GM12878 (cell line): ENCODE measurements at regions not wholly inside any gene's neighbourhood (a gene's known extent, or its start where the extent isn't known, plus 50 kb on each side); places are given as distances from the start of the nearest gene placed in this dataset.

Experiments
- ATAC-seq: fragments of 200-7000 bp; cut with Tn5 transposase; 3 replicates; pipeline ENCODE4 v1.9.1; 2020; ENCODE audit warnings: mild to moderate bottlenecking, moderate library complexity
- BruUV-seq: library from RNA; stranded (reverse); fragments of 400-500 nt; replicated peaks from 2 replicates; lab custom pipeline; 2021; lab: Mats Ljungman, UMichigan
- CTCF ChIA-PET: fragments of 300-600 bp; sonication (Branson Sonifier 250); formaldehyde crosslinking; extraction: SDS; loops from one replicate; lab custom pipeline; 2021; ENCODE audit warnings: inconsistent platforms; lab: Yijun Ruan, JAX
- POLR2A ChIA-PET: fragments of 350-600 bp; formaldehyde crosslinking; extraction: SDS; loops from one replicate; lab custom pipeline; 2021; ENCODE audit warnings: inconsistent platforms; lab: Charles Lee
- RAD21 ChIA-PET: fragments of 300-600 bp; sonication (Branson Sonifier 250); formaldehyde crosslinking; loops from one replicate; lab custom pipeline; 2023; ENCODE audit warnings: antibody characterized with exemption; ENCODE audit not compliant: unreplicated experiment; lab: Charles Lee
- SMC1A ChIA-PET: fragments of 300-600 bp; sonication (Branson Sonifier 250); formaldehyde crosslinking; loops from one replicate; lab custom pipeline; 2023; ENCODE audit not compliant: unreplicated experiment, uncharacterized antibody; lab: Charles Lee
- DNase-seq: peaks from one replicate; pipeline ENCODE4 v3.0.0-alpha.2; 2011; ENCODE audit warnings: low read depth, low spot score
- FAIRE-seq: peaks from 3 replicates; lab custom pipeline; 2011; peaks lifted over from hg19 to GRCh38; lab: Jason Lieb, UNC
- H2AFZ ChIP-seq: 2 replicates; pipeline ENCODE4 v1.6.0; 2011; ENCODE audit warnings: low read depth, low read length, control low read depth; ENCODE audit not compliant: control insufficient read depth
- H3K27ac ChIP-seq: 2 replicates; pipeline ENCODE4 v1.5.1; 2011; ENCODE audit warnings: control low read depth; ENCODE audit not compliant: control insufficient read depth, insufficient read depth
- H3K27me3 ChIP-seq, 2 experiments: replicated peaks in 1 of 2; 2 replicates each; pipeline versions ENCODE4 v1.6.0 to v1.6.1; 2011; ENCODE audit warnings: low read length in 1 of 2; ENCODE audit not compliant: control insufficient read depth in 2 of 2, insufficient read depth in 2 of 2
- H3K36me3 ChIP-seq, 2 experiments: 2 replicates each; pipeline ENCODE4 v1.5.1; 2011; ENCODE audit warnings: low read length in 1 of 2; ENCODE audit not compliant: control insufficient read depth in 2 of 2, insufficient read depth in 2 of 2
- H3K4me1 ChIP-seq: 2 replicates; pipeline ENCODE4 v1.6.1; 2011; ENCODE audit warnings: mild to moderate bottlenecking, low read length, moderate library complexity, mixed read lengths; ENCODE audit not compliant: control insufficient read depth, insufficient read depth
- H3K4me2 ChIP-seq: 2 replicates; pipeline ENCODE4 v1.6.0; 2011; ENCODE audit warnings: control low read depth; ENCODE audit not compliant: control insufficient read depth, insufficient read depth
- H3K4me3 ChIP-seq: fragments of 200-600 bp; sonication (generic); 2 replicates; pipeline ENCODE4 v1.5.1; 2016
- H3K79me2 ChIP-seq: 2 replicates; pipeline ENCODE4 v1.6.0; 2011; ENCODE audit warnings: low read length; ENCODE audit not compliant: control insufficient read depth, insufficient read depth
- H3K9ac ChIP-seq: 2 replicates; pipeline ENCODE4 v1.8.0; 2011; ENCODE audit warnings: low read length, control low read depth, mixed read lengths; ENCODE audit not compliant: control insufficient read depth, insufficient read depth
- H3K9me3 ChIP-seq: replicated peaks from 3 replicates; pipeline ENCODE4 v1.5.1; 2011; ENCODE audit warnings: mild to moderate bottlenecking, low read length; ENCODE audit not compliant: control insufficient read depth, insufficient read depth
- H4K20me1 ChIP-seq: 2 replicates; pipeline ENCODE4 v1.6.0; 2011; ENCODE audit not compliant: control insufficient read depth, insufficient read depth
- POLR2AphosphoS5 ChIP-seq: IDR thresholded peaks from 2 replicates; pipeline ENCODE4 v1.6.1; 2011; ENCODE audit warnings: mild to moderate bottlenecking, low read length, inconsistent platforms
- SUPT20H ChIP-seq: IDR thresholded peaks from 2 replicates; pipeline ENCODE4 v1.6.1; 2011; ENCODE audit warnings: low read depth, mild to moderate bottlenecking, low read length, moderate library complexity, borderline replicate concordance; ENCODE audit not compliant: control insufficient read depth
- SUZ12 ChIP-seq: fragments of 200-600 bp; sonication (generic); IDR thresholded peaks from one replicate; pipeline ENCODE4 v1.6.1; 2018; ENCODE audit warnings: antibody characterized with exemption, mild to moderate bottlenecking; ENCODE audit not compliant: unreplicated experiment
- ZBED1 ChIP-seq: IDR thresholded peaks from 2 replicates; pipeline ENCODE4 v1.6.1; 2016; ENCODE audit warnings: borderline replicate concordance
- ZBTB11 ChIP-seq: fragments of 450-650 bp; formaldehyde crosslinking; IDR thresholded peaks from 2 replicates; pipeline ENCODE4 v1.5.0; 2022; ENCODE audit warnings: mild to moderate bottlenecking, missing genetic modification characterization
- ZNF274 ChIP-seq: IDR thresholded peaks from one replicate; pipeline ENCODE4 v1.8.0; 2011; ENCODE audit not compliant: insufficient read length, insufficient read depth
- WGBS: methylation state at CpG from one replicate; pipeline ENCODE4 v1.1.6; 2016; ENCODE audit warnings: low lambda C conversion rate; ENCODE audit not compliant: insufficient replicate concordance, insufficient coverage; ENCODE audit errors: missing lambda C conversion rate; 5-methylcytosine and 5-hydroxymethylcytosine counted together
- in situ Hi-C: fragments of 300-500 bp; cut with MboI; formaldehyde crosslinking; loops from 9 replicates; pipeline ENCODE4 v1.14.3; 2018; ENCODE audit warnings: mixed read lengths
- intact Hi-C: fragments of 100-400 bp; cut with micrococcal nuclease; formaldehyde crosslinking; loops from one replicate; pipeline ENCODE4 v1.14.2; 2022; ENCODE audit not compliant: unreplicated experiment

GRCh38 chr4:98802770-98803198 lies 126.1 kb downstream of the EIF4E start:
- ATAC-seq (no peak), FAIRE-seq (no peak), DNase-seq (no peak)
- BruUV-seq, result no TSS peak
- CTCF ChIA-PET, result no interaction called here
- no peak overlapping the region for H2AFZ ChIP-seq
- SMC1A ChIA-PET, result no interaction called here
- no peak for TF ChIP-seq SUPT20H
- TF ChIP-seq POLR2AphosphoS5, result no peak
- TF ChIP-seq ZBTB11 (CRISPR knock-in tag), result no peak
- no peak for TF ChIP-seq SUZ12
- no peak for TF ChIP-seq ZBED1
- TF ChIP-seq ZNF274, result no peak
- POLR2A ChIA-PET, result no interaction called here
- H3K4me2 ChIP-seq, result no peak overlapping the region
- H3K27me3 ChIP-seq, result no peaks in the 10 kb centered on the region
- RAD21 ChIA-PET, result no interaction called here
- WGBS, result 0% methylated on average over 1 of the region's 1 CpG
- H3K36me3 ChIP-seq, result no peaks in the 10 kb centered on the region
- intact Hi-C loops (no loop called here), in situ Hi-C loops (no loop called here)
- no peak overlapping the region for H3K4me3 ChIP-seq
- no peaks in the 10 kb centered on the region for H3K79me2 ChIP-seq
- H3K4me1 ChIP-seq, result no peaks in the 10 kb centered on the region
- H3K9ac ChIP-seq, result no peak overlapping the region
- H3K9me3 ChIP-seq, result no peaks in the 10 kb centered on the region
- H4K20me1 ChIP-seq, result no peaks in the 10 kb centered on the region
- no peak overlapping the region for H3K27ac ChIP-seq
